ENCODE measurements at regions not wholly inside any gene's neighbourhood (a gene's known extent, or its start where the extent isn't known, plus 50 kb on each side); places are given as distances from the start of the nearest gene placed in this dataset.

- TF ChIP-seq CTCF (IDR thresholded peaks at IDR 0.05; ENCODE audit: low read length) (no peak), EZH2 (optimal IDR thresholded peaks at IDR 0.05; ENCODE audit: low read depth, low read length) (no peak)
Measured at GRCh38 chr12:90304231-90304630, 595.6 kb upstream of the ATP2B1 start.
